Activated effector memory CD4-positive, alpha-beta T cell treated with Interleukin-2 at 50 U/mL for 16 hours (primary cell): ENCODE measurements at regions not wholly inside any gene's neighbourhood (a gene's known extent, or its start where the extent isn't known, plus 50 kb on each side); places are given as distances from the start of the nearest gene placed in this dataset.

Source experiments
- DNase-seq: peaks from one replicate; pipeline ENCODE4 v3.0.0-alpha.2; 2020

GRCh38 chr15:62619526-62619925, 423.0 kb upstream of the TPM1 start:
- no peak for DNase-seq

GRCh38 chr15:62622775-62623174, 419.8 kb upstream of the TPM1 start:
- no peak for DNase-seq

GRCh38 chr15:62624547-62625378, 417.8 kb upstream of the TPM1 start:
- no peak for DNase-seq

GRCh38 chr15:62625429-62626033, 417.0 kb upstream of the TPM1 start:
- no peak for DNase-seq

GRCh38 chr15:62626903-62627302, 415.6 kb upstream of the TPM1 start:
- DNase-seq: no peak

GRCh38 chr15:62631076-62631724, 411.3 kb upstream of the TPM1 start:
- DNase-seq: no peak

- no peak for DNase-seq
Observed at GRCh38 chr15:62636823-62637573, 405.5 kb upstream of the TPM1 start.

GRCh38 chr15:62637574-62637897, 405.0 kb upstream of the TPM1 start:
- no peak for DNase-seq

GRCh38 chr15:62637950-62638619, 404.5 kb upstream of the TPM1 start:
- DNase-seq: no peak

GRCh38 chr15:62639432-62639831, 403.1 kb upstream of the TPM1 start:
- DNase-seq: no peak

GRCh38 chr15:62639906-62640605, 402.5 kb upstream of the TPM1 start:
- no peak for DNase-seq

GRCh38 chr15:62641825-62642224, 400.7 kb upstream of the TPM1 start:
- DNase-seq: no peak

- DNase-seq: no peak
Observed at GRCh38 chr15:62643572-62643971, 399.0 kb upstream of the TPM1 start.

GRCh38 chr15:62644216-62644888, 398.2 kb upstream of the TPM1 start:
- no peak for DNase-seq

- no peak for DNase-seq
Observed at GRCh38 chr15:62644889-62645742, 397.4 kb upstream of the TPM1 start.

- DNase-seq: no peak
Observed at GRCh38 chr15:62647202-62647842, 395.2 kb upstream of the TPM1 start.

GRCh38 chr15:62647843-62648505, 394.6 kb upstream of the TPM1 start:
- DNase-seq: no peak

GRCh38 chr15:62648954-62649353, 393.6 kb upstream of the TPM1 start:
- DNase-seq: no peak

GRCh38 chr15:62649793-62650420, 392.6 kb upstream of the TPM1 start:
- DNase-seq: no peak
